Parathyroid adenoma (tissue), 2 donors: ENCODE measurements at regions not wholly inside any gene's neighbourhood (a gene's known extent, or its start where the extent isn't known, plus 50 kb on each side); places are given as distances from the start of the nearest gene placed in this dataset.
"Not testable (repeated sequence)": the region's sequence is repeated elsewhere in the genome, so short reads cannot be mapped to it uniquely, and the experiment has no call there.

Source experiments
- H2AFZ ChIP-seq: fragments of 300-600 bp; sonication (generic); one replicate; pipeline ENCODE4 v1.7.0; 2017; ENCODE audit warnings: antibody characterized with exemption, mild to moderate bottlenecking
- H3K27ac ChIP-seq: fragments of 300-600 bp; sonication (generic); one replicate; pipeline ENCODE4 v1.7.0; 2017
- H3K27me3 ChIP-seq: fragments of 300-600 bp; sonication (generic); one replicate; pipeline ENCODE4 v1.7.0; 2017; ENCODE audit warnings: low read length; ENCODE audit not compliant: control insufficient read depth, insufficient read depth
- H3K36me3 ChIP-seq: fragments of 300-600 bp; sonication (generic); one replicate; pipeline ENCODE4 v1.7.0; 2017; ENCODE audit warnings: low read length; ENCODE audit not compliant: control insufficient read depth, insufficient read depth
- H3K4me1 ChIP-seq: fragments of 300-600 bp; sonication (generic); one replicate; pipeline ENCODE4 v1.7.0; 2017; ENCODE audit warnings: control low read depth
- H3K4me2 ChIP-seq: fragments of 300-600 bp; sonication (generic); one replicate; pipeline ENCODE4 v1.7.0; 2017; ENCODE audit warnings: low read length
- H3K4me3 ChIP-seq: fragments of 300-600 bp; sonication (generic); one replicate; pipeline ENCODE4 v1.7.0; 2017; ENCODE audit warnings: low read depth, low read length
- H3K79me2 ChIP-seq: fragments of 300-600 bp; sonication (generic); one replicate; pipeline ENCODE4 v1.7.0; 2017; ENCODE audit warnings: control low read depth
- H3K9ac ChIP-seq: fragments of 300-600 bp; sonication (generic); one replicate; pipeline ENCODE4 v1.7.0; 2017; ENCODE audit warnings: mild to moderate bottlenecking
- H3K9me3 ChIP-seq: fragments of 300-600 bp; sonication (generic); one replicate; pipeline ENCODE4 v1.7.0; 2017; ENCODE audit warnings: low read length; ENCODE audit not compliant: control insufficient read depth
- CTCF ChIP-seq: fragments of 300-600 bp; sonication (generic); IDR thresholded peaks from one replicate; pipeline ENCODE4 v1.7.0; 2017; ENCODE audit warnings: antibody characterized with exemption, mild to moderate bottlenecking
- donor health status: primary hyperparathyroidism.

DNA sequence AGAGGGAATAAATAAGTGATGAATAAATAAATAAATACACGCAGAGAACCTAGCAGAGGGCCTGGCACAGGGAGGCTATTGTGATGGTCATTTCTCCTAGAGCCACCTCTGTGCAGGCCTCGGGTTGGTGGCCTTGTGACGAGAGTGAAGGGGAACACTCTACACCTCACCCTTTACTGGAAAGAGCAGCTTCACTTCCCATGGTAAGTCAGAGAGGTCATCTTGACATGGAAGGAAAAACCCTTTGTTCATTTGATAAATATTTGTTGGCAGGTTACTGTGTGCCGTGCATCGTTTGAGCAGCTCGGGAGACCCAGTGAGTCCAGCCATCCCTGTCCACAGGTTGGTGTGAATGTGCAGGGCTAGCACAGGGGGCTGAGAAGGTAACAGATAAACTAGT is 70.2 kb upstream of the PODXL start:
- Histone ChIP-seq H3K79me2 (no peaks in the 10 kb centered on the region), H3K4me2 (no peak overlapping the region), H3K9me3 (no peaks in the 10 kb centered on the region), H3K36me3 (no peaks in the 10 kb centered on the region), H3K27me3 (no peaks in the 10 kb centered on the region), H3K4me3 (no peak overlapping the region), H3K4me1 (no peaks in the 10 kb centered on the region), H3K9ac (no peak overlapping the region), H2AFZ (no peak overlapping the region), H3K27ac (no peak overlapping the region)
- no peak for TF ChIP-seq CTCF

- H2AFZ ChIP-seq, result peak overlapping the region; percentile 62
- H3K79me2 ChIP-seq, result no peaks in the 10 kb centered on the region
- no peak overlapping the region for H3K4me3 ChIP-seq
- no peaks in the 10 kb centered on the region for H3K36me3 ChIP-seq
- H3K9me3 ChIP-seq, result no peaks in the 10 kb centered on the region
- no peak for TF ChIP-seq CTCF
- H3K4me2 ChIP-seq, result no peak overlapping the region
- H3K4me1 ChIP-seq, result no peaks in the 10 kb centered on the region
- H3K27ac ChIP-seq, result peak overlapping the region; percentile 29
- no peaks in the 10 kb centered on the region for H3K27me3 ChIP-seq
- no peak overlapping the region for H3K9ac ChIP-seq
These were observed 69.5 kb upstream of the PODXL start for GRCh38 chr7:131625817-131626372.

DNA sequence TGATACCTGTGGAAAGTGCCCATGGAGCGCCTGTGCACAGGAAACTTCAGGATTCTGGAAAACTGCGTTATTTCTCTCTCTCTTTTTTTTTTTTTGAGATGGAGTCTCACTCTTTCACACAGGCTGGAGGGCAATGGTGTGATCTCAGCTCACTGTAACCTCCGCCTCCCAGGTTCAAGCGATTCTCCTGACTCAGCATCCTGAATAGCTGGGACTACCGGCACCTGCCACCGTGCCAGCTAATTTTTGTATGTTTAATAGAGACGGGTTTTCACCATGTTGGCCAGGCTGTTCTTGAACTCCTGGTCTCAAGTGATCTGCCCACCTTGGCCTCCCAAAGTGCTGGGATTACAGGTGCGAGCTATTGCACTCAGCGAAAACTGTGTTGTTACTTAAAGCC is 68.9 kb upstream of the PODXL start:
- H3K36me3 ChIP-seq, H3K4me2 ChIP-seq, H3K9me3 ChIP-seq, H3K27me3 ChIP-seq, H3K9ac ChIP-seq, H2AFZ ChIP-seq, H3K4me1 ChIP-seq, H3K4me3 ChIP-seq, H3K79me2 ChIP-seq: not testable (repeated sequence)
- H3K27ac ChIP-seq, result peak overlapping the region; percentile 29

GRCh38 chr7:131624536-131624935 is 68.1 kb upstream of the PODXL start:
- no peak for TF ChIP-seq CTCF
- no peaks in the 10 kb centered on the region for H3K79me2 ChIP-seq
- no peaks in the 10 kb centered on the region for H3K27me3 ChIP-seq
- no peak overlapping the region for H2AFZ ChIP-seq
- no peaks in the 10 kb centered on the region for H3K36me3 ChIP-seq
- H3K9me3 ChIP-seq, result no peaks in the 10 kb centered on the region
- H3K27ac ChIP-seq, result no peak overlapping the region
- no peak overlapping the region for H3K4me3 ChIP-seq
- no peak overlapping the region for H3K4me2 ChIP-seq
- H3K4me1 ChIP-seq, result no peaks in the 10 kb centered on the region
- H3K9ac ChIP-seq, result no peak overlapping the region

- H3K27ac ChIP-seq, result no peak overlapping the region
- H3K79me2 ChIP-seq, result no peaks in the 10 kb centered on the region
- no peaks in the 10 kb centered on the region for H3K9me3 ChIP-seq
- no peak overlapping the region for H2AFZ ChIP-seq
- no peaks in the 10 kb centered on the region for H3K36me3 ChIP-seq
- no peak overlapping the region for H3K9ac ChIP-seq
- no peaks in the 10 kb centered on the region for H3K27me3 ChIP-seq
- no peaks in the 10 kb centered on the region for H3K4me1 ChIP-seq
- TF ChIP-seq CTCF, result no peak
- no peak overlapping the region for H3K4me2 ChIP-seq
- no peak overlapping the region for H3K4me3 ChIP-seq
These were observed 66.7 kb upstream of the PODXL start for GRCh38 chr7:131623154-131623553.
